Mesothelial cell of epicardium (in vitro differentiated cells): ENCODE measurements at regions not wholly inside any gene's neighbourhood (a gene's known extent, or its start where the extent isn't known, plus 50 kb on each side); places are given as distances from the start of the nearest gene placed in this dataset.
"Not testable (repeated sequence)": the region's sequence is repeated elsewhere in the genome, so short reads cannot be mapped to it uniquely, and the experiment has no call there.

Experiments
- DNase-seq, 2 experiments: peaks; one replicate each; pipeline ENCODE4 v3.0.0; 2021; ENCODE audit warnings: low spot score in 2 of 2; ENCODE audit not compliant: unreplicated experiment in 2 of 2
- H3K27ac Mint-ChIP-seq: 2 replicates; pipeline ENCODE4 v1.8.0; 2021; ENCODE audit warnings: mixed read lengths
- H3K27me3 Mint-ChIP-seq: 2 replicates; pipeline ENCODE4 v1.8.0; 2021; ENCODE audit warnings: low read depth, mixed read lengths
- H3K36me3 Mint-ChIP-seq: 2 replicates; pipeline ENCODE4 v1.8.0; 2021; ENCODE audit warnings: mixed read lengths
- H3K4me1 Mint-ChIP-seq: 2 replicates; pipeline ENCODE4 v1.8.0; 2021; ENCODE audit warnings: mixed read lengths
- H3K4me3 Mint-ChIP-seq: 2 replicates; pipeline ENCODE4 v1.8.0; 2021; ENCODE audit warnings: mild to moderate bottlenecking, moderate library complexity, mixed read lengths
- H3K9me3 Mint-ChIP-seq: 2 replicates; pipeline ENCODE4 v1.8.0; 2021; ENCODE audit warnings: mixed read lengths
- CTCF ChIP-seq: fragments of 200-600 bp; sonication (generic); IDR thresholded peaks from one replicate; pipeline ENCODE4 v1.5.0; 2021; ENCODE audit warnings: antibody characterized with exemption; ENCODE audit not compliant: unreplicated experiment

GRCh38 chr2:207437524-207438143 is 92.1 kb upstream of the CREB1 start:
- TF ChIP-seq CTCF = no peak
- Mint-ChIP-seq H3K4me1 (peaks cover 12% of the 10 kb centered on the region), H3K36me3 (no peaks in the 10 kb centered on the region), H3K27me3 (no peaks in the 10 kb centered on the region), H3K27ac (no peak overlapping the region), H3K4me3 (no peak overlapping the region), H3K9me3 (no peaks in the 10 kb centered on the region)
- DNase-seq = no peak

GRCh38 chr2:207438414-207439126 is 91.2 kb upstream of the CREB1 start:
- Mint-ChIP-seq H3K36me3 (no peaks in the 10 kb centered on the region), H3K27me3 (no peaks in the 10 kb centered on the region), H3K27ac (no peak overlapping the region), H3K9me3 (no peaks in the 10 kb centered on the region), H3K4me3 (no peak overlapping the region), H3K4me1 (peaks cover 11% of the 10 kb centered on the region)
- no peak for DNase-seq
- no peak for TF ChIP-seq CTCF

GRCh38 chr2:207439881-207440280 is 89.9 kb upstream of the CREB1 start:
- not testable (repeated sequence) for H3K36me3 Mint-ChIP-seq, H3K27ac Mint-ChIP-seq, DNase-seq, H3K27me3 Mint-ChIP-seq, H3K4me3 Mint-ChIP-seq, H3K9me3 Mint-ChIP-seq
- H3K4me1 Mint-ChIP-seq = peaks cover 11% of the 10 kb centered on the region

- Mint-ChIP-seq H3K4me3 (no peak overlapping the region), H3K36me3 (no peaks in the 10 kb centered on the region), H3K4me1 (no peaks in the 10 kb centered on the region)
Observed at GRCh38 chr2:207444756-207445155, 85.0 kb upstream of the CREB1 start.

GRCh38 chr2:207446653-207447052 is 83.1 kb upstream of the CREB1 start:
- Mint-ChIP-seq H3K27me3 (no peaks in the 10 kb centered on the region), H3K4me3 (no peak overlapping the region), H3K4me1 (no peaks in the 10 kb centered on the region), H3K36me3 (no peaks in the 10 kb centered on the region), H3K27ac (no peak overlapping the region), H3K9me3 (no peaks in the 10 kb centered on the region)
- no peak for DNase-seq
- no peak for TF ChIP-seq CTCF

More at GRCh38 chr2:207444756-207445155, 85.0 kb upstream of the CREB1 start:
- TF ChIP-seq CTCF = no peak
- H3K9me3 Mint-ChIP-seq = no peaks in the 10 kb centered on the region
- H3K27me3 Mint-ChIP-seq = no peaks in the 10 kb centered on the region
- DNase-seq = no peak
- H3K27ac Mint-ChIP-seq = no peak overlapping the region

- Mint-ChIP-seq H3K36me3 (no peaks in the 10 kb centered on the region), H3K4me3 (no peak overlapping the region), H3K9me3 (no peaks in the 10 kb centered on the region), H3K27ac (no peak overlapping the region), H3K27me3 (no peaks in the 10 kb centered on the region), H3K4me1 (no peaks in the 10 kb centered on the region)
- no peak for DNase-seq
- no peak for TF ChIP-seq CTCF
Observed at GRCh38 chr2:207448006-207448405, 81.8 kb upstream of the CREB1 start.
